GM12878 (cell line): ENCODE measurements at regions not wholly inside any gene's neighbourhood (a gene's known extent, or its start where the extent isn't known, plus 50 kb on each side); places are given as distances from the start of the nearest gene placed in this dataset.

Source experiments
- ATAC-seq: fragments of 200-7000 bp; cut with Tn5 transposase; 3 replicates; pipeline ENCODE4 v1.9.1; 2020; ENCODE audit warnings: mild to moderate bottlenecking, moderate library complexity
- BruUV-seq: library from RNA; stranded (reverse); fragments of 400-500 nt; replicated peaks from 2 replicates; lab custom pipeline; 2021; lab: Mats Ljungman, UMichigan
- CTCF ChIA-PET: fragments of 300-600 bp; sonication (Branson Sonifier 250); formaldehyde crosslinking; extraction: SDS; loops from one replicate; lab custom pipeline; 2021; ENCODE audit warnings: inconsistent platforms; lab: Yijun Ruan, JAX
- POLR2A ChIA-PET: fragments of 350-600 bp; formaldehyde crosslinking; extraction: SDS; loops from one replicate; lab custom pipeline; 2021; ENCODE audit warnings: inconsistent platforms; lab: Charles Lee
- RAD21 ChIA-PET: fragments of 300-600 bp; sonication (Branson Sonifier 250); formaldehyde crosslinking; loops from one replicate; lab custom pipeline; 2023; ENCODE audit warnings: antibody characterized with exemption; ENCODE audit not compliant: unreplicated experiment; lab: Charles Lee
- SMC1A ChIA-PET: fragments of 300-600 bp; sonication (Branson Sonifier 250); formaldehyde crosslinking; loops from one replicate; lab custom pipeline; 2023; ENCODE audit not compliant: unreplicated experiment, uncharacterized antibody; lab: Charles Lee
- DNase-seq: peaks from one replicate; pipeline ENCODE4 v3.0.0-alpha.2; 2011; ENCODE audit warnings: low read depth, low spot score
- FAIRE-seq: peaks from 3 replicates; lab custom pipeline; 2011; peaks lifted over from hg19 to GRCh38; lab: Jason Lieb, UNC
- H2AFZ ChIP-seq: 2 replicates; pipeline ENCODE4 v1.6.0; 2011; ENCODE audit warnings: low read depth, low read length, control low read depth; ENCODE audit not compliant: control insufficient read depth
- H3K27ac ChIP-seq: 2 replicates; pipeline ENCODE4 v1.5.1; 2011; ENCODE audit warnings: control low read depth; ENCODE audit not compliant: control insufficient read depth, insufficient read depth
- H3K27me3 ChIP-seq, 2 experiments: replicated peaks in 1 of 2; 2 replicates each; pipeline versions ENCODE4 v1.6.0 to v1.6.1; 2011; ENCODE audit warnings: low read length in 1 of 2; ENCODE audit not compliant: control insufficient read depth in 2 of 2, insufficient read depth in 2 of 2
- H3K36me3 ChIP-seq, 2 experiments: 2 replicates each; pipeline ENCODE4 v1.5.1; 2011; ENCODE audit warnings: low read length in 1 of 2; ENCODE audit not compliant: control insufficient read depth in 2 of 2, insufficient read depth in 2 of 2
- H3K4me1 ChIP-seq: 2 replicates; pipeline ENCODE4 v1.6.1; 2011; ENCODE audit warnings: mild to moderate bottlenecking, low read length, moderate library complexity, mixed read lengths; ENCODE audit not compliant: control insufficient read depth, insufficient read depth
- H3K4me2 ChIP-seq: 2 replicates; pipeline ENCODE4 v1.6.0; 2011; ENCODE audit warnings: control low read depth; ENCODE audit not compliant: control insufficient read depth, insufficient read depth
- H3K4me3 ChIP-seq: fragments of 200-600 bp; sonication (generic); 2 replicates; pipeline ENCODE4 v1.5.1; 2016
- H3K79me2 ChIP-seq: 2 replicates; pipeline ENCODE4 v1.6.0; 2011; ENCODE audit warnings: low read length; ENCODE audit not compliant: control insufficient read depth, insufficient read depth
- H3K9ac ChIP-seq: 2 replicates; pipeline ENCODE4 v1.8.0; 2011; ENCODE audit warnings: low read length, control low read depth, mixed read lengths; ENCODE audit not compliant: control insufficient read depth, insufficient read depth
- H3K9me3 ChIP-seq: replicated peaks from 3 replicates; pipeline ENCODE4 v1.5.1; 2011; ENCODE audit warnings: mild to moderate bottlenecking, low read length; ENCODE audit not compliant: control insufficient read depth, insufficient read depth
- H4K20me1 ChIP-seq: 2 replicates; pipeline ENCODE4 v1.6.0; 2011; ENCODE audit not compliant: control insufficient read depth, insufficient read depth
- CHD4 ChIP-seq: fragments of 200-600 bp; sonication (generic); IDR thresholded peaks from 2 replicates; pipeline ENCODE4 v1.6.1; 2016; ENCODE audit warnings: mild to moderate bottlenecking
- FOXK2 ChIP-seq: fragments of 450-650 bp; IDR thresholded peaks from 2 replicates; pipeline ENCODE4 v1.6.1; 2017; ENCODE audit warnings: mild to moderate bottlenecking, moderate library complexity
- HDAC2 ChIP-seq: fragments of 200-600 bp; sonication (generic); IDR thresholded peaks from 2 replicates; pipeline ENCODE4 v1.6.1; 2017
- KAT2A ChIP-seq: conservative IDR thresholded peaks from 2 replicates; pipeline ENCODE4 v1.6.1; 2011; ENCODE audit warnings: low read depth, low read length; ENCODE audit not compliant: control insufficient read depth
- NFXL1 ChIP-seq: fragments of 450-650 bp; IDR thresholded peaks from 2 replicates; pipeline ENCODE4 v1.6.1; 2017; ENCODE audit warnings: antibody characterized with exemption, mild to moderate bottlenecking, borderline replicate concordance
- NR2C2 ChIP-seq: IDR thresholded peaks from 2 replicates; pipeline ENCODE4 v1.6.1; 2011; ENCODE audit warnings: borderline replicate concordance, low read depth; ENCODE audit not compliant: control insufficient read depth, insufficient read length
- NRF1 ChIP-seq: conservative IDR thresholded peaks from 2 replicates; pipeline ENCODE4 v1.6.1; 2011; ENCODE audit warnings: mild to moderate bottlenecking, low read depth, low read length, improper control_type of control experiment
- POU2F2 ChIP-seq: IDR thresholded peaks from 3 replicates; pipeline ENCODE4 v1.6.1; 2011; ENCODE audit warnings: low read depth, mild to moderate bottlenecking, low read length, borderline replicate concordance
- SMARCA5 ChIP-seq: fragments of 450-650 bp; IDR thresholded peaks from 2 replicates; pipeline ENCODE4 v1.6.1; 2017; ENCODE audit warnings: mild to moderate bottlenecking
- ZBED1 ChIP-seq: IDR thresholded peaks from 2 replicates; pipeline ENCODE4 v1.6.1; 2016; ENCODE audit warnings: borderline replicate concordance
- ZSCAN29 ChIP-seq: fragments of 450-650 bp; IDR thresholded peaks from 2 replicates; pipeline ENCODE4 v1.6.1; 2017; ENCODE audit warnings: mild to moderate bottlenecking, moderate library complexity
- WGBS: methylation state at CpG from one replicate; pipeline ENCODE4 v1.1.6; 2016; ENCODE audit warnings: low lambda C conversion rate; ENCODE audit not compliant: insufficient replicate concordance, insufficient coverage; ENCODE audit errors: missing lambda C conversion rate; 5-methylcytosine and 5-hydroxymethylcytosine counted together
- in situ Hi-C: fragments of 300-500 bp; cut with MboI; formaldehyde crosslinking; loops from 9 replicates; pipeline ENCODE4 v1.14.3; 2018; ENCODE audit warnings: mixed read lengths
- intact Hi-C: fragments of 100-400 bp; cut with micrococcal nuclease; formaldehyde crosslinking; loops from one replicate; pipeline ENCODE4 v1.14.2; 2022; ENCODE audit not compliant: unreplicated experiment
- TF ChIP-seq, protein P1 (sequence below): IDR thresholded peaks from 2 replicates; pipeline ENCODE4 v1.6.1; 2011; ENCODE audit warnings: low read depth, mild to moderate bottlenecking, low read length, moderate library complexity, borderline replicate concordance; ENCODE audit errors: extremely low read depth

GRCh38 chr9:16954040-16954439 is 83.6 kb upstream of the BNC2 start:
- Histone ChIP-seq H3K4me2 (no peak overlapping the region), H3K4me3 (no peak overlapping the region), H3K9ac (no peak overlapping the region), H4K20me1 (no peaks in the 10 kb centered on the region), H3K27me3 (no peaks in the 10 kb centered on the region), H3K79me2 (no peaks in the 10 kb centered on the region), H3K9me3 (no peaks in the 10 kb centered on the region), H3K36me3 (no peaks in the 10 kb centered on the region), H3K27ac (no peak overlapping the region), H2AFZ (no peak overlapping the region), H3K4me1 (no peaks in the 10 kb centered on the region)
- no peak for DNase-seq
- 2% methylated on average over 2 of the region's 2 CpGs for WGBS
- POLR2A ChIA-PET: no interaction called here
- ATAC-seq: no peak
- no TSS peak for BruUV-seq
- TF ChIP-seq HDAC2: no peak
- no peak for TF ChIP-seq ZSCAN29
- no peak for TF ChIP-seq KAT2A
- no peak for TF ChIP-seq NFXL1
- no peak for TF ChIP-seq CHD4
- TF ChIP-seq ZBED1: no peak
- no peak for TF ChIP-seq FOXK2
- no peak for TF ChIP-seq NRF1
- no peak for TF ChIP-seq NR2C2
- TF ChIP-seq POU2F2: no peak
- TF ChIP-seq, protein P1, sequence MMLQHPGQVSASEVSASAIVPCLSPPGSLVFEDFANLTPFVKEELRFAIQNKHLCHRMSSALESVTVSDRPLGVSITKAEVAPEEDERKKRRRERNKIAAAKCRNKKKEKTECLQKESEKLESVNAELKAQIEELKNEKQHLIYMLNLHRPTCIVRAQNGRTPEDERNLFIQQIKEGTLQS: no peak
- no peak for TF ChIP-seq SMARCA5
- CTCF ChIA-PET: interaction anchor here (0.6 kb wide), 1 partner anchor 364 kb away, joined by 3 read pairs; no protein-coding TSS in a partner anchor
- no peak for FAIRE-seq
- SMC1A ChIA-PET: no interaction called here
- intact Hi-C loops: no loop called here
- in situ Hi-C loops: no loop called here
- RAD21 ChIA-PET: no interaction called here
